H1 (cell line): ENCODE measurements at regions not wholly inside any gene's neighbourhood (a gene's known extent, or its start where the extent isn't known, plus 50 kb on each side); places are given as distances from the start of the nearest gene placed in this dataset.

Experiments used
- CTCF ChIA-PET: fragments of 300-600 bp; sonication (Branson Sonifier 250); formaldehyde crosslinking; loops from one replicate; lab custom pipeline; 2021; ENCODE audit not compliant: partially characterized antibody; lab: Charles Lee
- POLR2A ChIA-PET: fragments of 300-600 bp; sonication (Branson Sonifier 250); formaldehyde crosslinking; loops from one replicate; lab custom pipeline; 2021; ENCODE audit warnings: inconsistent platforms; ENCODE audit not compliant: partially characterized antibody; lab: Charles Lee
- DNase-seq, 2 experiments: peaks; one replicate each; pipeline versions ENCODE4 v3.0.0 to v3.0.0-alpha.2; 2010 to 2022; ENCODE audit warnings: low spot score in 2 of 2, low read depth in 1 of 2, mixed read lengths in 1 of 2
- FAIRE-seq: peaks from 2 replicates; lab custom pipeline; 2011; peaks lifted over from hg19 to GRCh38; lab: Jason Lieb, UNC
- H2AFZ ChIP-seq: 2 replicates; pipeline ENCODE4 v1.8.1; 2012; ENCODE audit warnings: low read length, inconsistent platforms
- H2AK5ac ChIP-seq: 2 replicates; pipeline ENCODE4 v1.6.1; 2013; ENCODE audit warnings: low read depth, low read length
- H2BK120ac ChIP-seq: replicated peaks from 2 replicates; pipeline ENCODE3; 2013; ENCODE audit warnings: low read depth, low read length, inconsistent platforms
- H2BK12ac ChIP-seq: 2 replicates; pipeline ENCODE4 v1.6.1; 2013; ENCODE audit warnings: low read depth, low read length
- H2BK15ac ChIP-seq: 2 replicates; pipeline ENCODE4 v1.6.1; 2013; ENCODE audit warnings: low read length
- H2BK20ac ChIP-seq: 2 replicates; pipeline ENCODE4 v1.6.1; 2013; ENCODE audit warnings: low read length
- H2BK5ac ChIP-seq: 2 replicates; pipeline ENCODE4 v1.6.1; 2013; ENCODE audit warnings: low read depth, low read length
- H3K14ac ChIP-seq: 2 replicates; pipeline ENCODE4 v1.6.1; 2013; ENCODE audit warnings: inconsistent platforms; ENCODE audit not compliant: insufficient read length
- H3K18ac ChIP-seq: 2 replicates; pipeline ENCODE4 v1.6.1; 2013; ENCODE audit warnings: low read length; ENCODE audit errors: extremely low read depth
- H3K23ac ChIP-seq: 2 replicates; pipeline ENCODE4 v1.6.1; 2013; ENCODE audit warnings: inconsistent platforms; ENCODE audit not compliant: insufficient read length
- H3K23me2 ChIP-seq: 2 replicates; pipeline ENCODE4 v1.6.1; 2013; ENCODE audit warnings: low read depth, low read length
- H3K27ac ChIP-seq: 2 replicates; pipeline ENCODE4 v1.6.1; 2011; ENCODE audit warnings: low read depth, low read length, inconsistent platforms
- H3K27me3 ChIP-seq, 4 experiments: replicated peaks in 1 of 4; 1 replicate in 1 of 4; 2 replicates in 3 of 4; pipeline versions ENCODE4 v1.6.1 to v1.8.1; 2011 to 2013; ENCODE audit warnings: low read length in 3 of 4, mild to moderate bottlenecking in 3 of 4, inconsistent platforms in 2 of 4, mixed read lengths in 2 of 4, moderate library complexity in 1 of 4; ENCODE audit not compliant: control insufficient read depth in 3 of 4, insufficient read depth in 3 of 4; ENCODE audit errors: extremely low read depth in 1 of 4
- H3K36me3 ChIP-seq, 4 experiments: 2 replicates each; pipeline versions ENCODE4 v1.6.1 to v1.8.1; 2011 to 2013; ENCODE audit warnings: mild to moderate bottlenecking in 4 of 4, low read length in 3 of 4, moderate library complexity in 2 of 4, control low read depth in 1 of 4, inconsistent platforms in 1 of 4; ENCODE audit not compliant: insufficient read depth in 4 of 4, control insufficient read depth in 2 of 4
- H3K4ac ChIP-seq: replicated peaks from 2 replicates; pipeline ENCODE3; 2013; ENCODE audit warnings: low read length, low read depth, mixed read lengths, inconsistent platforms; ENCODE audit not compliant: insufficient read length
- H3K4me1 ChIP-seq, 4 experiments: replicated peaks in 1 of 4; 1 replicate in 1 of 4; 2 replicates in 3 of 4; pipeline versions ENCODE4 v1.6.1 to v1.8.1; 2011 to 2013; ENCODE audit warnings: low read length in 3 of 4, inconsistent platforms in 2 of 4, mixed read lengths in 1 of 4; ENCODE audit not compliant: insufficient read depth in 4 of 4, control insufficient read depth in 3 of 4
- H3K4me2 ChIP-seq, 2 experiments: 2 replicates each; pipeline versions ENCODE4 v1.6.1 to v1.8.1; 2011 to 2013; ENCODE audit warnings: low read depth in 2 of 2, low read length in 2 of 2, control low read depth in 1 of 2, inconsistent platforms in 1 of 2, mild to moderate bottlenecking in 1 of 2; ENCODE audit not compliant: insufficient read depth in 1 of 2
- H3K4me3 ChIP-seq, 4 experiments: fragments of 200-600, 300-600 bp in 1 of 4; sonication (generic), shearing (Covaris generic), sonication (Bioruptor Twin) in 1 of 4; 2 replicates each; pipeline versions ENCODE4 v1.5.1 to v1.8.1; 2011 to 2016; ENCODE audit warnings: low read length in 4 of 4, low read depth in 3 of 4, control low read depth in 2 of 4, inconsistent platforms in 2 of 4, mild to moderate bottlenecking in 2 of 4, mixed read lengths in 1 of 4, moderate library complexity in 1 of 4; ENCODE audit not compliant: insufficient read depth in 2 of 4; ENCODE audit errors: extremely low read depth in 1 of 4
- H3K56ac ChIP-seq: replicated peaks from 2 replicates; pipeline ENCODE3; 2013; ENCODE audit warnings: low read depth, mild to moderate bottlenecking, mixed read lengths, low read length, inconsistent platforms; ENCODE audit not compliant: insufficient read length
- H3K79me1 ChIP-seq: 2 replicates; pipeline ENCODE4 v1.6.1; 2013; ENCODE audit warnings: low read depth, low read length, control low read depth
- H3K79me2 ChIP-seq, 2 experiments: 2 replicates each; pipeline versions ENCODE4 v1.6.1 to v1.8.1; 2012 to 2013; ENCODE audit warnings: low read length in 2 of 2, mild to moderate bottlenecking in 2 of 2, inconsistent platforms in 1 of 2; ENCODE audit not compliant: insufficient read depth in 2 of 2, control insufficient read depth in 1 of 2
- H3K9ac ChIP-seq, 4 experiments: replicated peaks in 1 of 4; 1 replicate in 1 of 4; 2 replicates in 3 of 4; pipeline versions ENCODE4 v1.6.1 to v1.8.1; 2011 to 2013; ENCODE audit warnings: low read depth in 3 of 4, low read length in 3 of 4, control low read depth in 2 of 4, mild to moderate bottlenecking in 2 of 4, moderate library complexity in 2 of 4, inconsistent platforms in 1 of 4; ENCODE audit errors: extremely low read depth in 1 of 4
- H3K9me3 ChIP-seq, 2 experiments: 2 replicates each; pipeline versions ENCODE4 v1.6.1 to v1.8.1; 2012 to 2013; ENCODE audit warnings: mild to moderate bottlenecking in 2 of 2, moderate library complexity in 2 of 2, control low read depth in 1 of 2, inconsistent platforms in 1 of 2, low read depth in 1 of 2, low read length in 1 of 2, mixed read lengths in 1 of 2; ENCODE audit not compliant: insufficient read depth in 2 of 2
- H4K20me1 ChIP-seq, 2 experiments: replicated peaks in 1 of 2; 2 replicates each; pipeline versions ENCODE3 to v1.8.1; 2011 to 2013; ENCODE audit warnings: inconsistent platforms in 2 of 2, low read length in 2 of 2, mild to moderate bottlenecking in 1 of 2; ENCODE audit not compliant: insufficient read depth in 2 of 2, control insufficient read depth in 1 of 2
- H4K5ac ChIP-seq: 2 replicates; pipeline ENCODE4 v1.6.1; 2013; ENCODE audit warnings: low read length, low read depth, mixed read lengths, inconsistent platforms; ENCODE audit not compliant: insufficient read length
- H4K8ac ChIP-seq: 2 replicates; pipeline ENCODE4 v1.8.0; 2013; ENCODE audit warnings: mild to moderate bottlenecking, moderate library complexity, low read length, inconsistent platforms; ENCODE audit not compliant: insufficient read depth; ENCODE audit errors: extremely low read depth
- H4K91ac ChIP-seq: replicated peaks from 2 replicates; pipeline ENCODE3; 2013; ENCODE audit warnings: low read length, mixed read lengths, inconsistent platforms; ENCODE audit not compliant: insufficient read length
- BACH1 ChIP-seq: IDR thresholded peaks from 2 replicates; pipeline ENCODE4 v1.6.1; 2012; ENCODE audit warnings: low read length, improper control_type of control experiment
- CHD2 ChIP-seq: IDR thresholded peaks from 2 replicates; pipeline ENCODE4 v1.6.1; 2012; ENCODE audit warnings: low read length, improper control_type of control experiment
- FOSL1 ChIP-seq: IDR thresholded peaks from 2 replicates; pipeline ENCODE4 v1.6.1; 2011; ENCODE audit warnings: mild to moderate bottlenecking, low read depth, low read length, moderate library complexity; ENCODE audit not compliant: insufficient read depth
- SUZ12 ChIP-seq: fragments of 200-600 bp; sonication (generic); IDR thresholded peaks from 2 replicates; pipeline ENCODE4 v1.6.1; 2012; ENCODE audit warnings: mild to moderate bottlenecking, inconsistent platforms, low read length, moderate library complexity, mixed read lengths
- WGBS, 2 experiments: shearing (Covaris generic) in 1 of 2; methylation state at CpG; one replicate each; pipeline versions ENCODE4 v1.1.6 to v1.1.7; 2013 to 2015; ENCODE audit warnings: low lambda C conversion rate in 2 of 2, mixed read lengths in 2 of 2, inconsistent platforms in 1 of 2, low coverage in 1 of 2, missing lambda C conversion rate in 1 of 2; ENCODE audit not compliant: insufficient replicate concordance in 2 of 2, insufficient coverage in 1 of 2, insufficient read length in 1 of 2; ENCODE audit errors: extremely low coverage in 1 of 2, missing lambda C conversion rate in 1 of 2; 5-methylcytosine and 5-hydroxymethylcytosine counted together

DNA sequence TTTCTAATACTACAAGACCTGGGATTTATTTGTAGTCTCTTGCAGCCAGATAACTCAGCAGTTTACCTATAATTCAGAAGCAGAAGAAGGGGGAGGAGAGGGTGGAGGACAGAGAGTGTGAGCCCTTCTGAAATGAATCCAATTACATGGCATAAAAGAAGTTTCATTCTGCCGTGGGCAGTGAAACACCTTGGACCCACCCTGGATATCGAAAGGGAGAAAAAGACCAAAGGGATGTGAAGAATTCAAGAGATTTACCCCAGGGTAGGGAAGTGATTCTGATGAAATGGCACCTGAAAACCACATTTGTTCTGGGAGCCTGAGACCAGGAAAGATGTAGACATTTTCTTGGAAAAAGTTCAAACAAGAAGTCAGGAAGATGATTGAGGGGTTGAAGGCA, 140.9 kb downstream of the NDFIP2 start (continued):
- TF ChIP-seq CHD2 = no peak

DNA sequence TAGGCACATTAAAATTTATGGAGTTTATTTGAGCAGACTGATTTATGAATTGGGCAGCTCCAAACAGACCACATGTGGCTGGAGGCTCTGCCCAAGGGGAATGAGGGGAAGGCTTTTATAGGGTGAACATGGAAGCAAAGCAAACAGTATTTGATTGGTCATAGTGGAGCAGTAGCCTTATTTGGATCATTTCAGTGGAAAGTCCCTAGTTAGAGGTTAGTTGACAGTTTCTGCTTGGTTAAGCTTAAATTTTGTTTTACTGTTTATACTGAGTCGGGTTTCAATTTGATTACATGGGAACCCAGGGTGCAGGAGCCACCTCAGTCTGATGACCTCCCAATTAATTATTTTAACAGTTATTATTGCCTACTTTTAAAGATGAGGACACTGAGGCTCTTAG, 140.5 kb downstream of the NDFIP2 start:
- Histone ChIP-seq H2BK12ac (no peak overlapping the region), H2AK5ac (no peak overlapping the region), H3K18ac (no peak overlapping the region), H4K5ac (no peak overlapping the region), H2AFZ (no peak overlapping the region), H3K9me3 (no peaks in the 10 kb centered on the region), H2BK5ac (no peak overlapping the region), H2BK15ac (no peak overlapping the region), H3K14ac (no peak overlapping the region), H3K4me3 (no peak overlapping the region), H2BK120ac (no peak overlapping the region), H3K23me2 (no peaks in the 10 kb centered on the region), H3K79me2 (no peaks in the 10 kb centered on the region), H4K8ac (no peak overlapping the region), H2BK20ac (no peak overlapping the region), H3K9ac (no peak overlapping the region), H4K91ac (no peak overlapping the region), H3K79me1 (no peaks in the 10 kb centered on the region), H3K4me2 (no peak overlapping the region), H3K56ac (no peak overlapping the region), H3K23ac (no peak overlapping the region), H4K20me1 (no peaks in the 10 kb centered on the region), H3K36me3 (no peaks in the 10 kb centered on the region), H3K27me3 (no peaks in the 10 kb centered on the region), H3K4ac (no peak overlapping the region), H3K4me1 (no peaks in the 10 kb centered on the region; a peak in 1 of 7 replicates), H3K27ac (no peak overlapping the region)
- WGBS, 2 experiments = 74% methylated on average over 1 of the region's 1 CpG; no CpG with 5 or more reads in 1 of the 2 experiments
- DNase-seq = no peak
- ChIA-PET POLR2A (no interaction called here), CTCF (interaction anchor here (1.0 kb wide), 1 partner anchor 10 kb away, joined by 3 read pairs; no protein-coding TSS in a partner anchor)
- FAIRE-seq = no peak
- no peak for TF ChIP-seq SUZ12
- no peak for TF ChIP-seq FOSL1
- no peak for TF ChIP-seq BACH1
